HEK293 (cell line): ENCODE measurements at regions not wholly inside any gene's neighbourhood (a gene's known extent, or its start where the extent isn't known, plus 50 kb on each side); places are given as distances from the start of the nearest gene placed in this dataset.

Experiments used
- CTCF ChIA-PET: fragments of 350-600 bp; formaldehyde crosslinking; extraction: SDS; loops from one replicate; lab custom pipeline; 2021; ENCODE audit warnings: antibody characterized with exemption; lab: Yijun Ruan, JAX
- POLR2A ChIA-PET: fragments of 300-600 bp; formaldehyde crosslinking; extraction: SDS; loops from one replicate; lab custom pipeline; 2020; ENCODE audit warnings: antibody characterized with exemption, inconsistent platforms; lab: Yijun Ruan, JAX
- H3K27ac ChIP-seq: fragments of 200-500 bp; sonication (Bioruptor generic); 2 replicates; pipeline ENCODE4 v1.5.1; 2014; ENCODE audit warnings: low read depth, low read length, control low read depth, inconsistent platforms; ENCODE audit errors: extremely low read depth
- H3K36me3 ChIP-seq, 2 experiments: fragments of 200-500 bp in 1 of 2; sonication (Bioruptor generic) in 1 of 2; 1 replicate in 1 of 2; 2 replicates in 1 of 2; pipeline ENCODE4 v1.5.1; 2014 to 2017; ENCODE audit warnings: inconsistent platforms in 2 of 2, low read length in 2 of 2; ENCODE audit not compliant: control insufficient read depth in 2 of 2, insufficient read depth in 1 of 2
- H3K4me1 ChIP-seq: fragments of 200-500 bp; sonication (Bioruptor generic); 2 replicates; pipeline ENCODE4 v1.5.1; 2014; ENCODE audit warnings: mild to moderate bottlenecking, low read length, inconsistent platforms; ENCODE audit not compliant: control insufficient read depth, insufficient read depth
- H3K4me3 ChIP-seq: 2 replicates; pipeline ENCODE4 v1.5.1; 2011; ENCODE audit warnings: low read depth, mild to moderate bottlenecking, control low read depth, low read length, moderate library complexity
- H3K9me3 ChIP-seq: fragments of 200-500 bp; sonication (Bioruptor generic); 2 replicates; pipeline ENCODE4 v1.5.1; 2014; ENCODE audit warnings: low read depth, low read length, inconsistent platforms; ENCODE audit not compliant: control insufficient read depth, insufficient read depth
- BCL11A ChIP-seq: fragments of 450-650 bp; formaldehyde crosslinking; IDR thresholded peaks from 2 replicates; pipeline ENCODE4 v1.5.1; 2016; ENCODE audit warnings: low read depth, missing biosample characterization, missing genetic modification characterization
- GLIS1 ChIP-seq: fragments of 450-650 bp; formaldehyde crosslinking; IDR thresholded peaks from 2 replicates; pipeline ENCODE4 v1.5.1; 2016; ENCODE audit warnings: missing biosample characterization, missing genetic modification characterization
- HOXC10 ChIP-seq: sonication (generic); formaldehyde crosslinking; IDR thresholded peaks from 2 replicates; pipeline ENCODE4 v1.8.1; 2023; ENCODE audit warnings: mild to moderate bottlenecking, missing genetic modification reagents
- IKZF3 ChIP-seq: fragments of 450-650 bp; IDR thresholded peaks from 2 replicates; pipeline ENCODE4 v1.5.0; 2018; ENCODE audit warnings: missing biosample characterization, mild to moderate bottlenecking, missing genetic modification characterization, moderate library complexity
- KLF8 ChIP-seq: fragments of 450-650 bp; formaldehyde crosslinking; IDR thresholded peaks from 2 replicates; pipeline ENCODE4 v1.5.1; 2016; ENCODE audit warnings: missing biosample characterization, missing genetic modification characterization
- OVOL3 ChIP-seq: fragments of 450-650 bp; formaldehyde crosslinking; IDR thresholded peaks from 2 replicates; pipeline ENCODE4 v1.5.1; 2016; ENCODE audit warnings: missing biosample characterization, missing genetic modification characterization
- SETDB1 ChIP-seq: IDR thresholded peaks from one replicate; pipeline ENCODE4 v1.6.1; 2017; ENCODE audit warnings: mild to moderate bottlenecking, low read length, moderate library complexity, mixed read lengths; ENCODE audit not compliant: insufficient read length
- TRIM28 ChIP-seq: IDR thresholded peaks from 2 replicates; pipeline ENCODE4 v1.6.1; 2011; ENCODE audit warnings: low read length, control low read depth, borderline replicate concordance
- ZIC2 ChIP-seq: fragments of 450-650 bp; formaldehyde crosslinking; IDR thresholded peaks from 2 replicates; pipeline ENCODE4 v1.5.1; 2016; ENCODE audit warnings: missing biosample characterization, missing genetic modification characterization
- ZNF174 ChIP-seq: fragments of 450-650 bp; formaldehyde crosslinking; IDR thresholded peaks from 2 replicates; pipeline ENCODE4 v1.5.0; 2017; ENCODE audit warnings: missing biosample characterization, mild to moderate bottlenecking, missing genetic modification characterization
- ZNF184 ChIP-seq: fragments of 450-650 bp; IDR thresholded peaks from 2 replicates; pipeline ENCODE4 v1.5.1; 2018; ENCODE audit warnings: missing biosample characterization, mild to moderate bottlenecking, missing genetic modification characterization
- ZNF202 ChIP-seq: fragments of 450-650 bp; formaldehyde crosslinking; IDR thresholded peaks from 2 replicates; pipeline ENCODE4 v1.5.1; 2016; ENCODE audit warnings: missing biosample characterization, missing genetic modification characterization, borderline replicate concordance
- ZNF239 ChIP-seq: fragments of 450-650 bp; formaldehyde crosslinking; IDR thresholded peaks from 2 replicates; pipeline ENCODE4 v1.5.1; 2016; ENCODE audit warnings: missing biosample characterization, missing genetic modification characterization
- ZNF37A ChIP-seq: fragments of 450-650 bp; IDR thresholded peaks from 2 replicates; pipeline ENCODE4 v1.5.1; 2018; ENCODE audit warnings: missing biosample characterization, missing genetic modification characterization
- ZNF404 ChIP-seq: fragments of 450-650 bp; formaldehyde crosslinking; IDR thresholded peaks from 2 replicates; pipeline ENCODE4 v1.5.1; 2017; ENCODE audit warnings: missing biosample characterization, missing genetic modification characterization
- ZNF416 ChIP-seq: fragments of 450-650 bp; formaldehyde crosslinking; IDR thresholded peaks from 2 replicates; pipeline ENCODE4 v1.5.1; 2016; ENCODE audit warnings: missing biosample characterization, missing genetic modification characterization
- ZNF530 ChIP-seq: fragments of 450-650 bp; formaldehyde crosslinking; IDR thresholded peaks from 2 replicates; pipeline ENCODE4 v1.5.1; 2016; ENCODE audit warnings: low read depth, missing biosample characterization, missing genetic modification characterization
- ZNF549 ChIP-seq: fragments of 450-650 bp; IDR thresholded peaks from 2 replicates; pipeline ENCODE4 v1.5.1; 2018; ENCODE audit warnings: missing biosample characterization, missing genetic modification characterization, mild to moderate bottlenecking, inconsistent platforms, moderate library complexity
- ZNF571 ChIP-seq: fragments of 450-650 bp; formaldehyde crosslinking; IDR thresholded peaks from 2 replicates; pipeline ENCODE4 v1.5.0; 2017; ENCODE audit warnings: missing biosample characterization, missing genetic modification characterization
- ZNF830 ChIP-seq: fragments of 450-650 bp; IDR thresholded peaks from 2 replicates; pipeline ENCODE4 v1.5.0; 2018; ENCODE audit warnings: missing biosample characterization, missing genetic modification characterization, low read depth, mild to moderate bottlenecking, moderate library complexity
- ZSCAN5A ChIP-seq: fragments of 450-650 bp; formaldehyde crosslinking; IDR thresholded peaks from 2 replicates; pipeline ENCODE4 v1.5.1; 2016; ENCODE audit warnings: missing biosample characterization, missing genetic modification characterization
- TF ChIP-seq, protein P1 (sequence below): fragments of 450-650 bp; IDR thresholded peaks from 2 replicates; pipeline ENCODE4 v1.5.1; 2018; ENCODE audit warnings: missing biosample characterization, mild to moderate bottlenecking, missing genetic modification characterization
- TF ChIP-seq, protein P2 (sequence below): IDR thresholded peaks from 2 replicates; pipeline ENCODE4 v1.6.1; 2011; ENCODE audit warnings: mild to moderate bottlenecking, low read depth, low read length, borderline replicate concordance

- CTCF ChIA-PET: interaction anchor here (0.6 to 2.5 kb wide), 4 partner anchors 12 to 365 kb away, joined by 3 to 7 read pairs (median 3); no protein-coding TSS in a partner anchor
- H3K36me3 ChIP-seq: no peaks in the 10 kb centered on the region
- H3K4me3 ChIP-seq: no peak overlapping the region
- TF ChIP-seq OVOL3 (no peak), ZNF184 (tag by site-specific recombination) (no peak), ZNF37A (tag by site-specific recombination) (no peak), ZNF404 (no peak), ZNF530 (tag by site-specific recombination) (no peak), ZNF571 (tag by site-specific recombination) (no peak), HOXC10 (CRISPR knock-in tag) (no peak)
- TF ChIP-seq, protein P1, sequence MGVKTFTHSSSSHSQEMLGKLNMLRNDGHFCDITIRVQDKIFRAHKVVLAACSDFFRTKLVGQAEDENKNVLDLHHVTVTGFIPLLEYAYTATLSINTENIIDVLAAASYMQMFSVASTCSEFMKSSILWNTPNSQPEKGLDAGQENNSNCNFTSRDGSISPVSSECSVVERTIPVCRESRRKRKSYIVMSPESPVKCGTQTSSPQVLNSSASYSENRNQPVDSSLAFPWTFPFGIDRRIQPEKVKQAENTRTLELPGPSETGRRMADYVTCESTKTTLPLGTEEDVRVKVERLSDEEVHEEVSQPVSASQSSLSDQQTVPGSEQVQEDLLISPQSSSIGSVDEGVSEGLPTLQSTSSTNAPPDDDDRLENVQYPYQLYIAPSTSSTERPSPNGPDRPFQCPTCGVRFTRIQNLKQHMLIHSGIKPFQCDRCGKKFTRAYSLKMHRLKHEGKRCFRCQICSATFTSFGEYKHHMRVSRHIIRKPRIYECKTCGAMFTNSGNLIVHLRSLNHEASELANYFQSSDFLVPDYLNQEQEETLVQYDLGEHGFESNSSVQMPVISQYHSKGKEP: no peak
- no peak overlapping the region for H3K27ac ChIP-seq
- H3K4me1 ChIP-seq: no peaks in the 10 kb centered on the region
- no peaks in the 10 kb centered on the region for H3K9me3 ChIP-seq
- POLR2A ChIA-PET: no interaction called here
These were observed 174.5 kb downstream of the USP12 start for GRCh38 chr13:26996965-26997752.

DNA sequence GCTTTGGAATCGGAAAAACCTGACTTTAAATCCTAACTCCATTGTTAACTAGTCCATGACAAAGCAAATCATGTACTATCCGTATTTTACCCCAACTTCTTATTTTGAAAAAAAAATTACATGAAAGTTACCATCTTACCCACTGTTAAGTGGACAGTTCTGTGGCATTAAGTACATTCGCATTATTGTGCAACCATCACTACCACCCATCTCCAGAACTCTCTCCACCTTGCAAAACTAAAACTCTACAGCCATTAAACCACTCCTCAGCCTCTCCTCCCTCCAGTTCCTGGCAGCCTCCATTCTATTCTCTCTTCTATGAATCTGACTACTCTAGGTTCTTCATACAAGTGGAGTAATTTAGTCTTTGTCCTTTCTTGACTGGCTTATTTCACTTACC, 176.5 kb downstream of the USP12 start:
- no peaks in the 10 kb centered on the region for H3K36me3 ChIP-seq
- no peak overlapping the region for H3K27ac ChIP-seq
- ChIA-PET POLR2A (no interaction called here), CTCF (interaction anchor here (2.5 kb wide), 1 partner anchor 10 kb away, joined by 7 read pairs; no protein-coding TSS in a partner anchor)
- no peaks in the 10 kb centered on the region for H3K4me1 ChIP-seq
- no peaks in the 10 kb centered on the region for H3K9me3 ChIP-seq
- H3K4me3 ChIP-seq: no peak overlapping the region
- TF ChIP-seq ZNF549 (tag by site-specific recombination): no peak
- TF ChIP-seq ZSCAN5A (tag by site-specific recombination): no peak
- no peak for TF ChIP-seq GLIS1 (tag by site-specific recombination)
- TF ChIP-seq KLF8 (tag by site-specific recombination): no peak
- TF ChIP-seq ZNF174 (tag by site-specific recombination): no peak
- no peak for TF ChIP-seq ZNF416
- no peak for TF ChIP-seq IKZF3 (tag by site-specific recombination)
- TF ChIP-seq ZIC2: no peak
- TF ChIP-seq TRIM28: no peak
- no peak for TF ChIP-seq SETDB1
- no peak for TF ChIP-seq ZNF830 (tag by site-specific recombination)
- no peak for TF ChIP-seq ZNF202 (tag by site-specific recombination)
- no peak for TF ChIP-seq ZNF239 (tag by site-specific recombination)
- TF ChIP-seq BCL11A: no peak
- TF ChIP-seq, protein P1: no peak
- TF ChIP-seq, protein P2, sequence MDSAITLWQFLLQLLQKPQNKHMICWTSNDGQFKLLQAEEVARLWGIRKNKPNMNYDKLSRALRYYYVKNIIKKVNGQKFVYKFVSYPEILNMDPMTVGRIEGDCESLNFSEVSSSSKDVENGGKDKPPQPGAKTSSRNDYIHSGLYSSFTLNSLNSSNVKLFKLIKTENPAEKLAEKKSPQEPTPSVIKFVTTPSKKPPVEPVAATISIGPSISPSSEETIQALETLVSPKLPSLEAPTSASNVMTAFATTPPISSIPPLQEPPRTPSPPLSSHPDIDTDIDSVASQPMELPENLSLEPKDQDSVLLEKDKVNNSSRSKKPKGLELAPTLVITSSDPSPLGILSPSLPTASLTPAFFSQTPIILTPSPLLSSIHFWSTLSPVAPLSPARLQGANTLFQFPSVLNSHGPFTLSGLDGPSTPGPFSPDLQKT: no peak
